Activated CD4-positive, CD25-positive, alpha-beta regulatory T cell (primary cell): ENCODE measurements at regions not wholly inside any gene's neighbourhood (a gene's known extent, or its start where the extent isn't known, plus 50 kb on each side); places are given as distances from the start of the nearest gene placed in this dataset.
A peak's percentile ranks its signal among the peaks of the same experiment; 100 is the strongest.
"Not testable (repeated sequence)": the region's sequence is repeated elsewhere in the genome, so short reads cannot be mapped to it uniquely, and the experiment has no call there.

Experiments
- DNase-seq, 4 experiments: peaks; one replicate each; lab custom pipeline; 2025; lab: John Stamatoyannopoulos, UW

- DNase-seq, result no peak
Observed at GRCh38 chr3:170814822-170815221, 55.2 kb downstream of the RPL22L1 start.

GRCh38 chr3:170813266-170813665 is 56.7 kb downstream of the RPL22L1 start:
- no peak for DNase-seq

DNA sequence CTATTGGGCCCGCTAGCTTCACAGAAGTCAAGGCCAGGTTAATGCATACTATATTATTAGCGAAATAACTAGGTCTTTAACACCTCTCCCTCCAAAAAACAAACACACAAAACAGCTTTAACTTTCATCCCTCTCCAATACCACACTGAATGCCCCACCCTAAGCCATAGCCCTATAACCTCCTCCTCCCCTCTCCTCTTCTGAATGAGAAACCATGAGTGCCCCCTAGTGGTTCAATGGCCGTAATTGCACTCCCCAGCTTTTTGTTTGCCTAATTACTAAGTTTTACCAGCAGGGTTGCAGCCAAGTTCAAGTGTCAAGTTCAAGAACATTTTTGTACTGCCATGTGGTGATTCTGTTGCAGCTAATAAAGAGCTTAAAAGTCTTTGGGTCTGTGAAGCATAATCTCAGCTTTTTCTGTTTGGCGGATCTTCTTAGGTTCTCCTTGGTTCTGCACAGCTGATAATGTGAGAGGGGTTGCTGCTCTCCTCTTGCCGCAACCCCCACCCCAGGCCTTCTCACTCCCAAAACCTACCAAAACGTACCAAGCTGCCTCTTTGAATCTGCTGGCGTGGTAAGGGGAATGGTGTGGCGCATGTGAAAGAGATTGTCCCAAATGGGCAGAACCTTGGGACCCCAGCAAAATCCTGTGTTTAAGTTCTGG is 57.9 kb downstream of the RPL22L1 start:
- DNase-seq, result peak in 3 of 4 experiments; percentile 12 to 45 (median 22)

- DNase-seq, result no peak
Observed at GRCh38 chr3:170811515-170811914, 58.5 kb downstream of the RPL22L1 start.

GRCh38 chr3:170809975-170810357 is 60.0 kb downstream of the RPL22L1 start:
- no peak for DNase-seq

GRCh38 chr3:170809007-170809974 is 60.7 kb downstream of the RPL22L1 start:
- DNase-seq, result no peak

- DNase-seq, result no peak
Observed at GRCh38 chr3:170808041-170808440, 62.0 kb downstream of the RPL22L1 start.

GRCh38 chr3:170806676-170807075 is 63.3 kb downstream of the RPL22L1 start:
- DNase-seq, result no peak

DNA sequence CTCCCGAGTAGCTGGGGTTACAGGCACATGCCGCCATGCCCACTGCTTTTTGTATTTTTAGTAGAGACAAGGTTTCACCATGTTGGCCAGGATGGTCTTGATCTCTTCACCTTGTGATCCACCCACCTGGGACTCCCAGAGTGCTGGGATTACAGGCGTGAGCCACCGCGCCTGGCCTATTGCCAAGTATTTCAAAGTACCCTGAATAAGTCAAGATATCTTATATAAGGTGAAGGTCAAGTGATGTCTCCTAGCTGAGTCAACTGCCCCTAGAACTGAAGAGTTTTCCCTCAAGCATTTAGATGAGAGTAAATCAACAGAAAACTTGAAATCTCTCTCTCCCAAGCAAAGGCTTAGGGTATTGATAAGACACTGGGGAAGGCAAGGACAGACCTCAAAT is 63.9 kb downstream of the RPL22L1 start:
- DNase-seq, result no peak

DNA sequence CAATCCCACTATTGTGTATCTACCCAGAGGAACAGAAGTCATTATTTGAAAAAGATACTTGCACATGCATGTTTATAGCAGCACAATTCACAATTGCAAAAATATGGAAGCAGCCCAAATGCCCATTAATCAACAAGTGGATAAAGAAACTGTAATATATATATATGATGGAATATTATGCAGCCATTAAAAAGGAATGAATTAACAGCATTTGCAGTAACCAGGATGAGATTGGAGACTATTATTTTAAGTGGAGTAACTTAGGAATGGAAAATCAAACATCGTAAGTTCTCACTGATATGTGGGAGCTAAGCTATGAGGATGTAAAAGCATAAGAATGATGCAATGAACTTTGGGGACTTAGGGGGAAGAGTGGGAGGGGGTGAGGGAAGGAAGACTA is 64.7 kb downstream of the RPL22L1 start:
- DNase-seq, result not testable (repeated sequence)

GRCh38 chr3:170804634-170805033 is 65.4 kb downstream of the RPL22L1 start:
- not testable (repeated sequence) for DNase-seq

DNA sequence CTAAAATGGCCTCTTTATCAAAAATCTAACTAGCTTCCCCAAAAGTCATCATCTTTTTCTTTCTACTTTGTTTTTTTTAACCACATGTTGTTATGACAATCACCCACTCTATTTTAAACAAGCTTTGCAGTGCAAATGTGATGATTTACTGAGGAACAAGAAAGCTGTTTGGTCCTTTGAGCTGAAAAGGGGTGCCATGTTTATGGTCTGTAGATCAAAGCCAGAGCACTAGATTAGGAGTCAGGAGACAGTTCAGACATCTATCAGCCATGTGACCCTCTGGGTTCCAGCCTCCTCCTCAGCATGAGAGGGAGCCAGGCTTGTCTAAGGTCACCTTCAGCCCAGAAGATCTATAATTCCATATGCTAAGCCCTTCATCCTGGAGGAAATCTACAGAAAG is 65.9 kb downstream of the RPL22L1 start:
- no peak for DNase-seq

DNA sequence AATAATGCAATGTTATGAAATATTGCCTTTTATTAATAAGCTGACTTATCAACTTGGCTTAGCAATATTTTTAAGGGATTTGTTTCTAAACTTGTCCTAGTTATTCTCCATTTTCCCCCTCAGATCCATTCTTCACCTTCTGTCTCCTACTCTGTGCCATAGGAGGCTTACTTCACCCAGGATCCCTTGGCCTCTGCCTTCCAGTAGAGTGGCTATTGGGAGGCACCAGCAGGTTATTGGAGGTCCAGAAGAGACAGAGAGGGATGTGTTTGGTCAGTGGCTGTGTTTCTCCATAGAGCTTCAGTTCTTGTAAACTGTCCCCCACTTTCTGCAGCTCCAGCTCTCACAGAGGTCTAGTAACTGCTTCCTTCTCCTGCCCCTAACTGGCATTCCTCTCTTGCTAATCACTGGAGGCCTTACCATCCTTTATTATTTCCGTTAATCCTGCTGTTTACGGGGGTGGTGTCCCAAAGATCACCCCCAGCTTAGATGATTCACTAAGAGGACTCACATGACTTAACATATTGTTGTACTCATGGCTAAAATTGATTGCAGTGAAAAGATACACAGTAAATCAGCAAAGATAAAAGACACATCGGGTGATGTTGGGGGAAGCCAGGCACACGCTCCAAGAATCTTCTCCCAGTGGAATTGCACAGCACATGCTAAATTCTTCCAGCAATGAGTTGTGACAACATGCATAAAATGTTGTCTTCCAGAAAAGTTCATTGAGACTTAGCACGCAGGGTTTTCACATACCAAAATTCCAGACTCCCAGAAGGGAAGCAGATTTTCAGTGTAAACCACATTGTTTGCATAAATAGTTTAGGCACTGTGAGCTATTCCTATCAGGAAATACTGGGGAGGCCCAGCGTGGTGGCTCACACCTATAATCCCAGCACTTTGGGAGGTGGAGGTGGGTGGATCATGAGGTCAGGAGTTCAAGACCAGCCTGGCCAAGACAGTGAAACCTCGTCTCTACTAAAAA is 67.5 kb downstream of the RPL22L1 start:
- no peak for DNase-seq

DNA sequence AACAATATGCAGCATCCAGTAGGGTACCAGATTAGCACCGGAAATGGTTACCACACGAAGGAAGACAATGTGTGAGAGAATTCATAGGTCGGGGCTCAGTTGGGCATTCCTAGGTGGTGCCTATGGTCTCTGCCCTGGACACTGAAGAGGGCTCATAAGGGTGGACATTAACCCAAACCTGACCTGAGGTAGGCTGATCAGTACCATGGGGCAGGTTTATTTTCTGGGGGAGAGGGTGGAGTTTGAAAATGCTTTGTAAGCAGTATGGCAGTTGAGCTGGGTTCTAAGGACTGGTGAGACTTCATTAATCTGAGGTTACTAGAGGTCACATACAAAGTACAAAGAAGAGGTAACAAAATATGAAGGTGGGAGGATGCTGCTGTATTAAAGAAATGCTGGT is 68.4 kb downstream of the RPL22L1 start:
- DNase-seq, result no peak

GRCh38 chr3:170800275-170800674 is 69.7 kb downstream of the RPL22L1 start:
- not testable (repeated sequence) for DNase-seq

DNA sequence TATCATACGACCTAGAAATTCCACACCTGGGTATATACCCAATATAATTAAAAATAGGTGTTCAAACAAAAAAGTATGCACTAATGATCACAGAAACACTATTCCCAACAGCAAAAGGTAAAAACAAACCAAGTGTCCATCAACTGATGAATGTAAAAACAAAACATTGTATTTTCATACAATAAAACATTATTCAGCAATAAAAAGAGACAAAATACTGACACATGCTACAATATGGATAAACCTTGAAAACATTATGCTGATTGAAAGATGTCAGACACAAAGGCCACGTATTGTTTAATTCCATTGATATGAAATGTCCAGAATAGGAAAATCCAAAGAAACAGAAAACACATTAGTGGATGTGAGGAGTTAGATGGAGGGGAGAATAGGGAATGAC is 71.0 kb downstream of the RPL22L1 start:
- DNase-seq, result no peak

GRCh38 chr3:170797685-170798084 is 72.3 kb downstream of the RPL22L1 start:
- DNase-seq, result no peak

DNA sequence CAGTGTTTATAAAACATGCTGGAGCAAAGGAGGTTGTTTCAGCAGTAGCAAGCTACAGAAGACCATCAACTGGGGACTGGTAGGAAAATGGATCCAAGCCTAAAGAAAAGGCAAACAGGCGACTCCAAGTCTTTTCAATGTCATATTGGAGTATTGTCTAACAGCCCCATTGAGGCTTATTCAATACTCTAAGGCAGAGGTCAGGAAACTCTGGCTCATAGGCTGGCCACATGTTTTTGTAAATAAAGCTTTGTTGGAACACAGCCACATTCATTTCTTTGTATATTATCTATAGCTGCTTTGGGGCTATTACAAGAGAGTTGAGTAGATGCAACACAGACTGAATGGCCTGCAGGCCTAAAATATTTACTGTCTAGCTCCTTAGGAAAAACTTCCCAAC is 77.5 kb downstream of the RPL22L1 start:
- no peak for DNase-seq

GRCh38 chr3:170790647-170791046 is 79.3 kb downstream of the RPL22L1 start:
- no peak for DNase-seq

- DNase-seq, result no peak
Observed at GRCh38 chr3:170787464-170787863, 82.5 kb downstream of the RPL22L1 start.

DNA sequence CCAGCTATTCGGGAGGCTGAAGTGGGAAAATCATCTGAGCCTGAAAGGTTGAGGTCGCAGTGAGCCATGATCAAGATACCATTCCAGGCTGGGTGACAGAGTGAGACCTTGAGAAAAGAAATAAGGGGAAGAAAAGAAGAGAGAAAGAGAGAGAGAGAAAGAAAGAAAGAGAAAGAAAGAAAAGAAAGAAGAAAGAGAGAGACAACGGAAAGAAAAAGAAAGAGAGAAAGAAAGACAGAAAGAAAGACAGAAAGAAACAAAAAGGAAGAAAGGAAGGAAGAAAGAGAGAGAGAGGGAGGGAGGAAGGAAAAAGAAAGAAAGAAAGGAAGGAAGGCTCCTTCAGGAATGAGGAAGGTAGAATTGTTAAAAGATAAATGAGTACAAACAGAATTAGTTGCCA is 84.5 kb downstream of the RPL22L1 start:
- no peak for DNase-seq

DNA sequence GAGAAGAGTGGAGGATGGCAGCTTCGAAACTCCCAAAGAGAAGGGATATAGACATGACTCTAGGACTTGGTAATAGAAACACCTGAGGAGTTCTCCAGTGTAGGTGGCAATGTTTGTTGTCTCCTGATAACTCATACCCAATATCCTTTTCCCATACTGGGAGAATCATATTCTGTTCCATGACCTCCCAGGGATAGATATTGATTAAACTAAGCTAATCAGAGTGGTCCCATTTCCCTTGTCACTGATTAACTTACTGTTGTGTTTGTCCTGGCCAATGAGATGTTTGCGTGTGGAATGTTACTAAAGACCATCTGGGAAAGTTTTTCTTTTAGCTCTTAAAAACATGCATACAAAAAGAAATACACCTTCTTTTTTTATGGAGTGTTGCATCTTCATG is 85.6 kb downstream of the RPL22L1 start:
- DNase-seq, result no peak
